NCI-H446 (cell line): ENCODE measurements at regions not wholly inside any gene's neighbourhood (a gene's known extent, or its start where the extent isn't known, plus 50 kb on each side); places are given as distances from the start of the nearest gene placed in this dataset.
"Not testable (repeated sequence)": the region's sequence is repeated elsewhere in the genome, so short reads cannot be mapped to it uniquely, and the experiment has no call there.

Experiments
- DNase-seq, 2 experiments: peaks; one replicate each; lab custom pipeline; 2025; lab: John Stamatoyannopoulos, UW

GRCh38 chr2:84288293-84288692, 170.8 kb downstream of the SUCLG1 start:
- DNase-seq, result no peak

- no peak for DNase-seq
These were observed 172.2 kb downstream of the SUCLG1 start for GRCh38 chr2:84286878-84287277.

GRCh38 chr2:84285056-84285747, 173.9 kb downstream of the SUCLG1 start:
- no peak for DNase-seq

GRCh38 chr2:84283506-84283905, 175.6 kb downstream of the SUCLG1 start:
- DNase-seq, result no peak

GRCh38 chr2:84281510-84281909, 177.6 kb downstream of the SUCLG1 start:
- no peak for DNase-seq

GRCh38 chr2:84280873-84281272, 178.2 kb downstream of the SUCLG1 start:
- DNase-seq, result no peak

GRCh38 chr2:84278386-84278785, 180.7 kb downstream of the SUCLG1 start:
- DNase-seq, result no peak

- DNase-seq, result no peak
These were observed 182.4 kb downstream of the SUCLG1 start for GRCh38 chr2:84276590-84277255.

GRCh38 chr2:84273406-84273805, 185.7 kb downstream of the SUCLG1 start:
- no peak for DNase-seq

GRCh38 chr2:84271977-84272376, 187.1 kb downstream of the SUCLG1 start:
- DNase-seq, result no peak

- DNase-seq, result no peak
These were observed 201.2 kb downstream of the SUCLG1 start for GRCh38 chr2:84257831-84258230.

- no peak for DNase-seq
These were observed 207.3 kb downstream of the SUCLG1 start for GRCh38 chr2:84251651-84252302.

GRCh38 chr2:84249140-84249539, 209.9 kb downstream of the SUCLG1 start:
- no peak for DNase-seq

GRCh38 chr2:84247532-84247931, 211.5 kb downstream of the SUCLG1 start:
- DNase-seq, result no peak

- no peak for DNase-seq
These were observed 215.0 kb downstream of the SUCLG1 start for GRCh38 chr2:84243788-84244733.

GRCh38 chr2:84238907-84239306, 220.2 kb downstream of the SUCLG1 start:
- no peak for DNase-seq

GRCh38 chr2:84236288-84236687, 222.8 kb downstream of the SUCLG1 start:
- no peak for DNase-seq

- DNase-seq, result no peak
These were observed 225.0 kb downstream of the SUCLG1 start for GRCh38 chr2:84234103-84234502.

- DNase-seq, result no peak
These were observed 227.6 kb downstream of the SUCLG1 start for GRCh38 chr2:84231478-84231877.

- DNase-seq, result no peak
These were observed 235.0 kb downstream of the SUCLG1 start for GRCh38 chr2:84224121-84224520.

- DNase-seq, result no peak
These were observed 235.9 kb downstream of the SUCLG1 start for GRCh38 chr2:84223191-84223590.

GRCh38 chr2:84221102-84221501, 238.0 kb downstream of the SUCLG1 start:
- DNase-seq, result not testable (repeated sequence)
